ENCODE measurements at regions not wholly inside any gene's neighbourhood (a gene's known extent, or its start where the extent isn't known, plus 50 kb on each side); places are given as distances from the start of the nearest gene placed in this dataset.

- TF ChIP-seq CTCF (IDR thresholded peaks at IDR 0.05; ENCODE audit: borderline replicate concordance, insufficient read depth, low read depth, low read length): no peak
- H3K4me3 ChIP-seq (ENCODE audit: low read depth, low read length): no peak overlapping the region
These were observed 456.7 kb downstream of the SOX11 start for GRCh38 chr2:6148882-6149281.

GRCh38 chr2:6159606-6160005, 467.4 kb downstream of the SOX11 start:
- H3K4me3 ChIP-seq (ENCODE audit: low read depth, low read length): no peak overlapping the region
- TF ChIP-seq CTCF (IDR thresholded peaks at IDR 0.05; ENCODE audit: borderline replicate concordance, insufficient read depth, low read depth, low read length): no peak

GRCh38 chr2:6163932-6164331, 471.7 kb downstream of the SOX11 start:
- no peak overlapping the region for H3K4me3 ChIP-seq (ENCODE audit: low read depth, low read length)
- no peak for TF ChIP-seq CTCF (IDR thresholded peaks at IDR 0.05; ENCODE audit: borderline replicate concordance, insufficient read depth, low read depth, low read length)

- no peak for TF ChIP-seq CTCF (IDR thresholded peaks at IDR 0.05; ENCODE audit: borderline replicate concordance, insufficient read depth, low read depth, low read length)
These were observed 473.0 kb downstream of the SOX11 start for GRCh38 chr2:6164986-6165747.

GRCh38 chr2:6167592-6168138, 475.5 kb downstream of the SOX11 start:
- no peak for TF ChIP-seq CTCF (IDR thresholded peaks at IDR 0.05; ENCODE audit: borderline replicate concordance, insufficient read depth, low read depth, low read length)
- H3K4me3 ChIP-seq (ENCODE audit: low read depth, low read length): no peak overlapping the region

More at GRCh38 chr2:6164986-6165747, 473.0 kb downstream of the SOX11 start:
- H3K4me3 ChIP-seq (ENCODE audit: low read depth, low read length): no peak overlapping the region

GRCh38 chr2:6168485-6168884, 476.3 kb downstream of the SOX11 start:
- TF ChIP-seq CTCF (IDR thresholded peaks at IDR 0.05; ENCODE audit: borderline replicate concordance, insufficient read depth, low read depth, low read length): no peak
- no peak overlapping the region for H3K4me3 ChIP-seq (ENCODE audit: low read depth, low read length)

GRCh38 chr2:6171294-6171693, 479.1 kb downstream of the SOX11 start:
- H3K4me3 ChIP-seq (ENCODE audit: low read depth, low read length): no peak overlapping the region
- no peak for TF ChIP-seq CTCF (IDR thresholded peaks at IDR 0.05; ENCODE audit: borderline replicate concordance, insufficient read depth, low read depth, low read length)

Data from GM12875 (cell line).